ENCODE measurements at regions not wholly inside any gene's neighbourhood (a gene's known extent, or its start where the extent isn't known, plus 50 kb on each side); places are given as distances from the start of the nearest gene placed in this dataset.

GRCh38 chr9:106758911-106759310 lies 104.1 kb upstream of the ZNF462 start:
- Histone ChIP-seq H3K4me1 (peaks cover 49% of the 10 kb centered on the region), H3K4me3 (no peak overlapping the region), H3K27ac (no peak overlapping the region), H3K36me3 (replicated peaks in 1 of 2; ENCODE audit: insufficient read depth in 1 of 2, low read depth in 2 of 2) (no peaks in the 10 kb centered on the region), H3K27me3 (no peaks in the 10 kb centered on the region), H3K9me3 (no peaks in the 10 kb centered on the region)
- TF ChIP-seq CTCF (IDR thresholded peaks at IDR 0.05) (no peak), POLR2A (IDR thresholded peaks at IDR 0.05) (no peak)
- WGBS, 2 donors: 38 to 45% methylated on average over 1 of the region's 1 CpG
- ATAC-seq (no peak), DNase-seq (no peak)
- intact Hi-C loops (cut with DNase I): no loop called here

GRCh38 chr9:106761493-106761892 lies 101.5 kb upstream of the ZNF462 start:
- DNase-seq (no peak), ATAC-seq (peak; percentile 67)
- Histone ChIP-seq H3K36me3 (replicated peaks in 1 of 2; ENCODE audit: insufficient read depth in 1 of 2, low read depth in 2 of 2) (no peaks in the 10 kb centered on the region), H3K4me1 (peaks cover 30% of the 10 kb centered on the region), H3K27me3 (no peaks in the 10 kb centered on the region), H3K9me3 (no peaks in the 10 kb centered on the region), H3K27ac (no peak overlapping the region), H3K4me3 (no peak overlapping the region)
- 15 to 16% methylated on average over 2 of the region's 2 CpGs for WGBS, 2 donors
- intact Hi-C loops (cut with DNase I): no loop called here
- TF ChIP-seq CTCF (IDR thresholded peaks at IDR 0.05) (no peak), POLR2A (IDR thresholded peaks at IDR 0.05) (no peak)

GRCh38 chr9:106766616-106767015 lies 96.3 kb upstream of the ZNF462 start:
- TF ChIP-seq POLR2A (IDR thresholded peaks at IDR 0.05): no peak
- TF ChIP-seq CTCF (IDR thresholded peaks at IDR 0.05): no peak
- ATAC-seq (no peak), DNase-seq (no peak)
- intact Hi-C loops (cut with DNase I): no loop called here
- no peak overlapping the region for H3K4me3 ChIP-seq
- H3K4me1 ChIP-seq: peaks cover 3% of the 10 kb centered on the region
- no peaks in the 10 kb centered on the region for H3K36me3 ChIP-seq (replicated peaks in 1 of 2; ENCODE audit: insufficient read depth in 1 of 2, low read depth in 2 of 2)
- no peak overlapping the region for H3K27ac ChIP-seq
- no peaks in the 10 kb centered on the region for H3K27me3 ChIP-seq
- H3K9me3 ChIP-seq: no peaks in the 10 kb centered on the region

- 64 to 79% methylated on average over 7 of the region's 7 CpGs for WGBS, 2 donors
- DNase-seq: no peak
- H3K36me3 ChIP-seq (replicated peaks in 1 of 2; ENCODE audit: insufficient read depth in 1 of 2, low read depth in 2 of 2): no peaks in the 10 kb centered on the region
Observed at GRCh38 chr9:106769331-106769730, 93.6 kb upstream of the ZNF462 start.

More at GRCh38 chr9:106769331-106769730, 93.6 kb upstream of the ZNF462 start:
- Histone ChIP-seq H3K4me1 (no peaks in the 10 kb centered on the region), H3K4me3 (no peak overlapping the region), H3K27ac (no peak overlapping the region), H3K9me3 (no peaks in the 10 kb centered on the region), H3K27me3 (no peaks in the 10 kb centered on the region)
- intact Hi-C loops (cut with DNase I): no loop called here
- ATAC-seq: no peak
- TF ChIP-seq CTCF (IDR thresholded peaks at IDR 0.05) (no peak), POLR2A (IDR thresholded peaks at IDR 0.05) (no peak)
